NCI-H2227 (cell line): ENCODE measurements at regions not wholly inside any gene's neighbourhood (a gene's known extent, or its start where the extent isn't known, plus 50 kb on each side); places are given as distances from the start of the nearest gene placed in this dataset.
"Not testable (repeated sequence)": the region's sequence is repeated elsewhere in the genome, so short reads cannot be mapped to it uniquely, and the experiment has no call there.

Experiments
- DNase-seq: peaks from one replicate; lab custom pipeline; 2025; ENCODE audit not compliant: unreplicated experiment; lab: John Stamatoyannopoulos, UW

GRCh38 chr2:176891105-176891504 lies 321.5 kb upstream of the HNRNPA3 start:
- no peak for DNase-seq

DNA sequence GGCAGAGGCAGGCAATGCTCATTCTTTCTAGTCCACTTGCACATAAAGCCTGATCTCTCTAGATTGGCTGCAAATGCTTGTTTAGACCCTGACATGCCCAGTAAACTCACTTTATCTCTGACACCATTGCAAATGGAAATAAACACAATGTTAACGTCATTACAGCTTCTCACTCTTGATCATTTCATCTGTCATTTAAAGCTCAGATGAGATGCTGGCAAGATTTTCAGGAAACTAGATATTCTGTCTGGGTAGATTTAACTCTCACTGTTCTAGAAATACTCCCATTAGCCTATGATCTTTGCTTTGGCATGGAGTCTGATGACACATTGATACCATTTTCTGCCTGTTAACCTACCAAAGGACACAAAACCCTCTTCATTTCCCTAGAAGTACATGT lies 320.7 kb upstream of the HNRNPA3 start:
- DNase-seq: no peak

- DNase-seq: peak; percentile 40
Measured at GRCh38 chr2:176892676-176893226, 319.8 kb upstream of the HNRNPA3 start.

- DNase-seq: no peak
Measured at GRCh38 chr2:176895158-176895557, 317.4 kb upstream of the HNRNPA3 start.

DNA sequence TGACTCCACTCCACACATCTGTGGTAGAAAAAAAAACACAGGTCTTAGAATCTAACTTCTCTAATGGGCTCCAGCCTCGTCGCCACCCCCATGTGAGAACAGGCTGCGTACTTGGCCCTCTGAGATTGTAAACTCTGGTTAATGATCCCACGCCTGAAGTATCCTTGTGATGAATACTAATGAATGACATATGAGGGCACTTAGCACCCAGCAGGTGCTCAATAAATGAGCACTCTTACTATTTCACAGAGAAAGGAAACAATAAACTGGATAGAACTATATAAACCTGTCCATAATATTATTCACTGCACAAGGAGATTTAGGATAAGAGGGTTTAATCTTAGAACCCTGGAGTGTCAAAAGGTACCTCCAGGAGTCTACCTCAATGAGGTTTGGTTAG lies 310.1 kb upstream of the HNRNPA3 start:
- DNase-seq: no peak

GRCh38 chr2:176904053-176904452 lies 308.5 kb upstream of the HNRNPA3 start:
- DNase-seq: not testable (repeated sequence)

DNA sequence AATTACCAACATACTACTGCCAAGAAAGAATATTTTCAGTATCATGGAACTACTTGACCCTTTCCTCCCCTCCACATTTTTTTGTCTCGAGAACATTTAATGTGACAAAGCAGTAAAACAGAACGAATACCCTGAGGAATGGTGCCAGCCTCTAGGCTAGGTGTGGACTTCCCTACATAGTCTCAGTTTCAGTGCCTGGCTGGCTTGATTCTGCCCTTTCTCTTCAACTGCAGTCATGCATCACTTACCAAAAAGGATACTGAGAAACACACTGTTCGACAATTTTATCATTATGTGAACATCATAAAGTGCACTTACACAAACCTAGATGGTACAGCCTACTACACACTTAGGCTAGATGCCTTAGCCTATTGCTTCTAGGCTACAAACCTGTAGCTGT lies 305.3 kb upstream of the HNRNPA3 start:
- no peak for DNase-seq

GRCh38 chr2:176910828-176911227 lies 301.8 kb upstream of the HNRNPA3 start:
- no peak for DNase-seq

DNA sequence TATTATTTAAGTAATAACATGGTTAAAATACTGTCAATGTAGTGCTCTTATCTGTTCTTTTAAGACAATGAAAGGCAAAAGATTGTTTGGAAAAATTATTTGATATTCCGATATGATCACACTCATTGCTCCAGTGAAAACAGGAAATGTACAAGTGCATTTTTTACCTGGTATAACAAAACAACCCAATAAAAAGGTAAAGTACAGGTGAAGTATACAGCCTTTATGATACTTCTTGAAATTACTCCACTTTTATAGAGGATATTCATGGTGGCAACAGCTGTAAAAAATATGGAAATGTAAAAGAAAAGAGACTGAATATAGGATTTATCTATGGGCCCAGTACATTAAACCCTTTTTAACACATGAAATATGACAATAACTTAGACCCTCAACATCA lies 298.6 kb upstream of the HNRNPA3 start:
- no peak for DNase-seq

DNA sequence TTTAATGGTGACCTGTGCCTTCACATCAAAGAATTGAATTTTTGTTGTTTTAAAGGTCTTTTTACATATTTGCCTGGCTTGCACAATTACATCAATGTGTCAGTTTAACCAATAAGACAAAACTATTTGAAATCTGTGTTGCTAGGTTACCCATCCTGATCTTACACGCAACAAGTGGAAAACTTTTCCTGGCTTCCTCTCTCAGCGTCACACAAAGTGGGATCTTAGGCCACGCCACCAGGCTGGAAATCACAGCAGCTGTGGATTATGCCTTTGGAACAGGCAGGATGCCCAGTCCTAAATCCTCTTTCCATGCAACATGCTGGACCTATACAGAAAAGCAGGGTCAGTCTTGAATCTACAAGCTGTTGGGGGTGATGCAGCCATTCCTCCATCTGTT lies 298.2 kb upstream of the HNRNPA3 start:
- no peak for DNase-seq

DNA sequence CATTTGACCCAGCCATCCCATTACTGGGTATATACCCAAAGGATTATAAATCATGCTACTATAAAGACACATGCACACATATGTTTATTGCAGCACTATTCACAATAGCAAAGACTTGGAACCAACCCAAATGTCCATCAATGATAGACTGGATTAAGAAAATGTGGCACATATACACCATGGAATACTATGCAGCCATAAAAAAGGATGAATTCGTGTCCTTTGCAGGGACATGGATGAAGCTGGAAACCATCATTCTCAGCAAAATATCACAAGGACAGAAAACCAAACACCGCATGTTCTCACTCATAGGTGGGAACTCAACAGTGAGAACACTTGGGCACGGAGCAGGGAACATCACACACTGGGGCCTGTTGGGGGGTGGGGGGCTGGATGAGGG lies 290.0 kb upstream of the HNRNPA3 start:
- DNase-seq: not testable (repeated sequence)

DNA sequence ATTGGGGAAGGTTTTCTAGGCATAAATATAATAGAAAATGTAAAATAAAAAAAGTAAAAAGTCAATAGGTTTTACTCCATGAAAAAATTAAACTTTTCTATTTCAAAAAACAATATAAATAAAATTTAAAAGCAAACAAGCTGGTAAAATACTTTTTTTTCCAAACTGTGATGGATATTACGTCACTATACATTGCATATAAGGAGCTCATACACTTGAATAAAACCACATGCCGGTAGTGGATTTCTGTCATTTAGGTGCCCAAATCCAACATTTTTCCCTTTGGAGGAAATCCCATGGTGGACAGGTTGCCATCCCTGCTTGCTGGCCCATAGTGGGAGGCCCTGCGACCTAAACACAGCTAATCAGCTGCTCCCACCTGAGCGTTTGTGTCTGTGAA lies 289.4 kb upstream of the HNRNPA3 start:
- no peak for DNase-seq

DNA sequence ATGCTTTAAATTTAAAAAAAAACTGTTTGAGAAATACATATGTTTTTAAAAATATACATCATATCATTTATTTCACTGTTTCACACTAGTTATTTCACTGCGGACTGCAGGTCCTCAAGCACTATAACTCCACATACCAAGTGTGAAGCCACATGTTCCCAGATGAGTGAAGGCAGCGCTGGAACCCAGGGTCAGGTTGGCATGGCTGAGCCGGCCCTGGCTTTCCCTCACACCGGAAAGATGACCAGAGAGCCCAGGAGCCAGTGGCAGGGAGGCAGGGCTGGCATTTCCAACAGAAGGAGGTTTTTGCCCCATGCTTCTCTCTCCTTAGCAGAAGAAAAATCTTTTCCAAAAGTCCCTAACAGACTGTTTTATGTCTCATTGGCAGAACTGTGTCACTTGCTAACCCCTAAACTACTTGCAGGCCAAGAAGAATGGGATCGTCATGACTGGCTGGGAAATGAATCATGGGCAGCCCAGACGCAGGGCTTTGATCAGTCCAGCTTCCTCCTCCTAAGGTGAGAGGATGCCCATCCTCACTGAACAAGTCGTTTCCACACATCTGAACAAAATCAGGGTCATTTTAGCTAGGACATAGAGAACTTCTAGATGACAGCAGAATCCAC lies 287.6 kb upstream of the HNRNPA3 start:
- no peak for DNase-seq

- DNase-seq: no peak
Measured at GRCh38 chr2:176926453-176926852, 286.1 kb upstream of the HNRNPA3 start.

DNA sequence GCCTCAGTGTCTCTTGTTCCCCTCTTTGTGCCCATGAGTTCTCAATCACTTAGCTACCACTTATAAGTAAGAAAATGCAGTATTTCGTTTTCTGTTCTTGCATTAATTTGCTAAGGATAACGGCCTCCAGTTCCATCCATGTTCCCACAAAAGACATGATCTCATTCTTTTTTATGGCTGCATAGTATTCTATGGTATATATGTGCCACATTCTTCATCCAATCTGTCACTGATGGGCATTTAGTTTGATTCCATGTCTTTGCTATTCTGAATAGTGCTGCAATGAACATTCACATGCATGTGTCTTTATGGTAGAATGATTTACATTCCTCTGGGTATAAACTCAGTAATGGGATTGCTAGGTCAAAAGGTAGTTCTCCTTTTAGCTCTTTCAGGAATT lies 283.2 kb upstream of the HNRNPA3 start:
- DNase-seq: not testable (repeated sequence)

GRCh38 chr2:176931588-176932563 lies 280.7 kb upstream of the HNRNPA3 start:
- DNase-seq: peak; percentile 68

GRCh38 chr2:176934131-176934530 lies 278.5 kb upstream of the HNRNPA3 start:
- DNase-seq: no peak

- no peak for DNase-seq
Measured at GRCh38 chr2:176934869-176935415, 277.7 kb upstream of the HNRNPA3 start.

DNA sequence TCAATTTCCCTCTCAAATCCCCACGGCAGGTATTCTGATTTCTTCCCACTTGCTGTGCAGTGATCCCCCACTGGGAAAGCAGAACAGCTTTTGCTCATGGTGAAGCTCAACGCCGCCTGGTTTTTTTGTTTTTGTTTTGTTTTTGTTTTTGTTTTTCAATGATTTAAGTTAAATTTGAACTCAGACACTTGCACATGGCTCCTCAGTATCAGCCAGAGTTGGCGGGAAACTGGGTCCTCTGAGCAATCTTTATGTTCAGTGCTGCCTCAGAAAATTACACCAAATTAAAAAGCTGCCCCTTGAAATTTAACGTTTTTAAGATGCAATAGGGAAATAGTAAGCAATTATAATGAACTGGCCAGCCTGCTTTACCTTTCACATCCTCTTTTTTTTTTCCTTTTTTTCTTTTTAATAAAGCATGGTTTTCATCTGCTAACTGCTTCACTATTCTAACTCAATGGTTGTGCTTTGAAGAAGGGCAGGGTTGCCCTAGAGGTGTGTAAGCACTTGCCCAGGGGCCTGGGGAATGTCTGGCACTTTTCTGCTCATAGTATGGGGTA lies 277.0 kb upstream of the HNRNPA3 start:
- DNase-seq: no peak

GRCh38 chr2:176936410-176936809 lies 276.2 kb upstream of the HNRNPA3 start:
- no peak for DNase-seq

DNA sequence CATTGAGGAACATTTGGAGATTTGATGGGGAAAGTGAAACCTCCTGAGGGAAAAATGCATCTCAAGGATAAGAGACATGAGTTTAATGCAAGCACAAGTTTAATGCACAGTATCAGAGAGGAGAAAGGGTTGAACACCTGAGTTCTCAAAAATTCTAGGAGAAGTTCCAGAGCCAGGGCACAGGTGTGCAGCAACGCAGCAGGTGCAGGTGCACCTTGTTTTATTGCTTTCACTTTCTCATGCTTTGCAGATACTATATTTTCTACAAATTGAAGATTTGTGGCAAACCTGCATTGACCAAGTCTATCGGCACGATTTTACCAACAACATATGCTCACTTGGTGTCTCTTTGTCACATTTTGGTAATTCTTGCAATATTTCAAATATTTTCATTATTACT lies 267.6 kb upstream of the HNRNPA3 start:
- DNase-seq: no peak
